ENCODE measurements at regions not wholly inside any gene's neighbourhood (a gene's known extent, or its start where the extent isn't known, plus 50 kb on each side); places are given as distances from the start of the nearest gene placed in this dataset.
"Not testable (repeated sequence)": the region's sequence is repeated elsewhere in the genome, so short reads cannot be mapped to it uniquely, and the experiment has no call there.

GRCh38 chr2:16345231-16345630, 320.4 kb downstream of the CYRIA start:
- TF ChIP-seq CTCF (IDR thresholded peaks at IDR 0.05); ZFX (IDR thresholded peaks at IDR 0.05; ENCODE audit: borderline replicate concordance): not testable (repeated sequence)

Data from 22Rv1 (cell line).